HG03342 (cell line): ENCODE measurements at regions not wholly inside any gene's neighbourhood (a gene's known extent, or its start where the extent isn't known, plus 50 kb on each side); places are given as distances from the start of the nearest gene placed in this dataset.

Experiments
- ATAC-seq: cut with Tn5 transposase; IDR thresholded peaks from one replicate; pipeline ENCODE4 v1.9.1; 2021; ENCODE audit warnings: mild to moderate bottlenecking, moderate library complexity; ENCODE audit not compliant: unreplicated experiment

GRCh38 chr1:198903203-198903602 is 264.4 kb downstream of the PTPRC start:
- no peak for ATAC-seq

- no peak for ATAC-seq
Observed at GRCh38 chr1:198903621-198904020, 264.8 kb downstream of the PTPRC start.

- ATAC-seq = no peak
Observed at GRCh38 chr1:198904321-198904720, 265.5 kb downstream of the PTPRC start.

- peak; percentile 50 for ATAC-seq
Observed at GRCh38 chr1:198906739-198907422, 268.0 kb downstream of the PTPRC start.

DNA sequence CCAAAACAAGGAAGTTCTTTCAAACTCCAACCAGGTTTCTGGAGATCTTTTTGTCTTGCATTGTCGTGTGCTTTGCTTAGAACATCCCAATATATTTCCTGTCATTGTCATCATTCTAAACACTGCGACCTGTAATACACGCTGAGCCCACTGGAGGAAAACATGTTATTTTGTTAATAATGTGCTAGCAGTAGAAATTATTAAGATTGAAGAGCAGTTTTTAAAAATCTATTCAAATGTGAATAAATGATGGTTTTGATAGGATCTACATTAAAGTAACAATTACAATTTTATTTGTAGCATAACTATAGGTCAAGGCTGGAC is 268.5 kb downstream of the PTPRC start:
- ATAC-seq = peak; percentile 54

GRCh38 chr1:198908995-198909394 is 270.2 kb downstream of the PTPRC start:
- no peak for ATAC-seq

DNA sequence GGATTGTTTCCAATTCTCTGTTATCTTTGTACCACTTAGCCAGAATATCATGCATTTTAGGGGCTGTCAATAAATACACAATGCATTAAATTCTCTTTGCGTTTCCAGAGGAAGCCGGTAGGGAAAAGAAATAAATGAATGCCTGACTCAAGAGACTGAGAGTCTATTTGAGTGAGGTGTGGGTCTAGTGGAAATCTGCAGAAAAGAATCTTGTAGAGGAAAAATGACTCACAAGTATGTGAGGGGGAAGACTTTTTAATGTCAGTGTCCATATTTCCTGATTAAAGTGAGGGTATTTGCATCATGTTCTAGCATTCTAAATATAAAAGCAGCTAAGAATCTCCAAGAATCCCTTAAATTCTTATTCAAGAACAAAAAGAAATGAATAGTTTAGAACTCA is 271.1 kb downstream of the PTPRC start:
- ATAC-seq = no peak

- no peak for ATAC-seq
Observed at GRCh38 chr1:198910816-198911215, 272.0 kb downstream of the PTPRC start.

DNA sequence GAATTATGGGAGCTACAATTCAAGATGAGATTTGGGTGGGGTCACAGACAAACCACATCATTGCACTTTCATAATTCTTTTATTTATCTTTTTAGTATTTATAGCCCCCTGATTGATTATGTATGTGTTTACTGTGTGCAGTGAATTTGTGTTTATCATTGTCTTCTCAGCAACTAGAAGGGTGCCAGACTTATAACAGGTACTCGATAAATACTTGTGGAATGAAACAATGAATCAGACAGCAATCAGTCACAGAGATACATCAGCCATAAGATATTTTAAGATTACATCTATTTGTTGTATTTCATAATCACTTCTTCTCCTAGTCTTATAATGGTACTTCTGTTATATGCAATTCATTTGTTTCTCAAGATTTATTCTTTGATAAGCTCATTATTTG is 273.2 kb downstream of the PTPRC start:
- ATAC-seq = no peak

DNA sequence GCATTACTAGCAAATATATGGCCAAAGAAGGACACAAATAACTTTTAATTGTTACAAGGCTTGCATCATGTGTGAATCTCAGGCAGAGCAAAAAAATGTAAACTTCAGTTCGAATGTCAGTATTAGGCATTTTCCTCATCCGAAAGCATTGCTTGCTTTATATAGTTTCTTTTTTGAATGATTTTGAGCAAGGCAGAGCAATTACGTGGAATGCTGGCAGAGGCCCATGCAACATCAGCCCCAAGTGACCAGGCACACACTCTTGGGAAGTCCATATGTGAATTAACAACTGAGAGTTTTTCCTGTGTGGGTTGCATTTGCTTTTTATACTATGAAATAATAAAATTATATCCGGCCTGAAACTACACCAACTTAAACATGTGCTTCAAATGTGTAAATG is 274.8 kb downstream of the PTPRC start:
- no peak for ATAC-seq

DNA sequence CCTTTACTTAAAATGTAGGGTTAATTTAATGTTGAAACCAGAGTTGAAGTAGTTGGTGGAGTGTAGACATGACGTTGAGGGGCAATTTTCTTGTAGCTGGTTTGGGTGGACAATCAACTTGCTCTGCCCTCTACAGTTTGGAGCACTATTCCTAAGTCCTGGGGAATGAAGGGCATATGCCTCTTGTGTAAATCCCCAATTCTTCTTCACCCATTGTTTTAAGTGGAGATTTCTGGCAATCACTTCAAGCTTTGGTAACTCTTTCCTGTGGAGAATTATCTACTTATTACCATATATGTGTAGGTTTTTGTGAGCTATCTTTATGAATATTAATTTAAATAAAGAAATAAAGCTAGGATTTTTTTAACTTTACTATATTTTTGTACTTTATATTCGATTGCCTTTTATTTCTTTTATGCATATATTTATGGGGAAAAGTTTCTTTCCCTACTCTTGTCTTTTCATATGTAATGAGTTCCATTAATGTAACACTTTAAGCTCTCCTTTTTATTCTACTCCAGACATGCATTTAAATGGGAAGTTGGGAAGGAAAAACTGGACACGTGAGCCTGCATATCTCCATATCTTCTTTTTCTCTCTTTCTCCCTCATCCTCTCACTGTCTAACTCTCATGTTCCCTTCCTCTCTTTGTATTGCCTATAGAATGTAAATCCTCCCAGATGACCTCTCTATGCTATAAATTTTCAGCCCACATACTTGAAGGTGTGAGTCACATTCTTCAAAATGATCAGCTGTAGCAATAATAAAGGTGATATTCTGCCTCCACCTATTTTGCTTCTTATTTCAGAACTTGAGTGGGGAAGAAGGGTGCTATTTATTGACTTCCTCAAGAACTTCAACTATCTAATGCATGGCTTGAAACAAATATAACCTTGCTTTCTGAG is 276.7 kb downstream of the PTPRC start:
- no peak for ATAC-seq

DNA sequence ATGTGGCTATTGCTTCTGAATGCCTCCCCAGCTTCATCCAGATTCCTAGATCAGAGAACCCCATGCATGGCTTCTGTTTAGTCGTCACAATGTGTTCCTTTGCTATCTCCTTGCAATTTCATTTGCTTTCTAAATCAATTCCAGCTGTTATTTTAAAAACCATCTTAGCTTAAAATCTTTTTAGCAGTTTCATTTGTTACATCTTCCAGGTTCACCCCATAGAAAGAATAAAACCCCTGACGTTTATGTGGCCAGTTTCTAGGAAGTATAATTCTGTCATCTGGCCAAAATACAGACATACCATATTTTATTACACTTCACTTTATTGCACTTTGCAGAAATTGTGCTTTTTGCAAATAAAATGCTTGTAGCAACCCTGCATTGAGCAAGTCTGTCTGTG is 278.4 kb downstream of the PTPRC start:
- no peak for ATAC-seq

DNA sequence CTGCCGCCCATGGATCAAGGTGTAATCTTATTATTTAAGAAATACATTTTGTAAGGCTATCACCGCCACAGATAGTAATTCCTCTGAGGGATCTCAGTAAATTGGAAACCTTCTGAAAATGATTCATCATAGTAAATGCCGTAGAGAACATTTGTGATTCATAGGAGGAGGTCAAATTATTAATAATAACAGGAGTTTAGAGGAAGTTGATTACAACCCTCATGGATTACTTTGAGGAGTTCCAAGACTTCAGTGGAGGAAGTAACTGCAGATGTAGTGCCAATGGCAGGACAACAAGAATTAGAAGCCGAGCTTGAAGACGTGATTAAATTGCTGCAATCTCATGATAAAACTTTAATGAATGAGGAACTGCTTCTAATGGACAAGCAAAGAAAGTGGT is 280.1 kb downstream of the PTPRC start:
- no peak for ATAC-seq

DNA sequence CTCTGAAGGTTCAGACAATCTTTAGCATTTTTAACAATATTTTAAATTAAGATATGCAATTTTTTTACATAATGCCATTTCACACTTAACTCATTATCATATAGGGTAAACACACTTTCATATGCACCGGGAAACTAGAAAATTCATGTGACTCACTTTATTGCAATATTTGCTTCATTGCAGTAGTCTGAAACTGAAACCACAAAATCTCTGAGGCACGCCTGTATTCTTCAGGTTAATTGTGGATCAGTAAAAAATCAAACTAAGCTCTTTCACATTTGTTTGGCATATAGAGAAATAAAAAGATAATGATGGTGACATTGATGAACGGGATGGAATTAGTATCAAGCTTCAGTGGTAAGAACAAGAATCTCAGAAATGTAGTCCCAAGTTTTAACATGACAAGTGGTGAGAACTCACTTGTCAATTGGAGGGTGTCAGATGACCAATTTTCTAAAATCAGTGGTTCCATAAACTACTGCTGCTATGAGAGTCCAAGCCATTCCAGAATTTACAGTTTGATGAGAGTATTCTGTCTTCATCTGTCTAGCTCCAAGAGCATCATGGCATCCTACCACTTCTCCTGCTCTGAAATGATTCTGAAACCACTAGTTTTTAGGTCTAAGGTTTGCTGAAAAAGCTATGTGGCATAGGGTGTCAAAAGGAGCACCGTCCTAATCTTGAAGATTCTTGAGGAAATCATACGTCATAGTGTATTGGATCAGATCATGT is 281.0 kb downstream of the PTPRC start:
- ATAC-seq = peak; percentile 67

DNA sequence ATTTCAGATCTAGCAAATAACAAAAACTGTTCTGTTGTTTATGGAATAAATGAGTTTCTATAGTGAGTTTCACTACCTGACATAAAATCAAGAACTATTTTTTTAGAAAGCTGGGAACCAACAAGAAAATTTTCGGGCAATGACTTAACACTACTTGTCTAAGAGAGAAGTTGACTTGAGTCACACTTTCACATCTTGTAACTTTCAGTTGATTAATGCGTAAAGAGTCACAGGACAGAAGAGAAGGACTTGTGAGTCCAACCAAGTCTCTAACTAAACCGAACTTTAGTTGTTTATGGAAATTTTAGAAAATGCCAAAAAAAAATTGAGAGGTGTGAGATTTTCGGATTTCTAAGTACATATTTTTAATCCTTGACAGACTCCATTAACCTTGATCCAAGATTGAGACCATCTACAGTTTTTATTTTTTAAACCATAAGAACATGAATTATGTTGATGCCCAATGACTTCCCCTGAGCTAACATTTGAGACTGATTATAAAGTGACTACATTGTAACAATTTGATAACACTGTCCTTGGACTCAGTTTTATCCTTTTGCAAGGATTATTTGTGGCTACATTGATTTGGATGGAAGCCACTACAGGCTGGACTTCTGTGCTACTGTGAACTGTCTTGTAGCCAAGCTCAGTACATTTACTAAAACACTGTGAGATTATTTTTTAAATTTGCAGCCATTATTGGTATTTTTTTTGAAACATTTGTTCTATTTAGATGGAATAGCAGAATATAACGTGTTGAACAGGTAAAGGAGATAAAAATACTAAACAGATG is 284.0 kb downstream of the PTPRC start:
- peak; percentile 67 for ATAC-seq

- no peak for ATAC-seq
Observed at GRCh38 chr1:198923993-198924392, 285.2 kb downstream of the PTPRC start.

DNA sequence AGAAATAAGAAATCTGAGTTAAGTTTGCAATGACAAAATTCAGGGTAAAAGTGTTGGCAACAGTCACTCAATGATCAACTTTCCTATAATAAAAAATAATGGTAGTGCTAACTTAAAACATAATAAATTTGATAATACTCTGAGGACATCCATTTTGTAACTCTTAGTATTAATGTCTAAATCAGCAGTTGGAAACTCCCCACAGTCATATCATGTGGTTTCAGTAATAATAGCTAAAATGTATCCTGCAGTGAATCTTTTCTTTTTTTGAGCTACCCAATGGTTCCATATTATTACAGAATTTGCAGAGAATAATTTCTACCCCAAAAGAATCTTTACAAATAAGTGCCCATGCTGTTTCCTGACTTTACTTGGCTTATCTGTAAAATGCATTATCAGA is 286.7 kb downstream of the PTPRC start:
- ATAC-seq = no peak

GRCh38 chr1:198927129-198927528 is 288.3 kb downstream of the PTPRC start:
- ATAC-seq = no peak

DNA sequence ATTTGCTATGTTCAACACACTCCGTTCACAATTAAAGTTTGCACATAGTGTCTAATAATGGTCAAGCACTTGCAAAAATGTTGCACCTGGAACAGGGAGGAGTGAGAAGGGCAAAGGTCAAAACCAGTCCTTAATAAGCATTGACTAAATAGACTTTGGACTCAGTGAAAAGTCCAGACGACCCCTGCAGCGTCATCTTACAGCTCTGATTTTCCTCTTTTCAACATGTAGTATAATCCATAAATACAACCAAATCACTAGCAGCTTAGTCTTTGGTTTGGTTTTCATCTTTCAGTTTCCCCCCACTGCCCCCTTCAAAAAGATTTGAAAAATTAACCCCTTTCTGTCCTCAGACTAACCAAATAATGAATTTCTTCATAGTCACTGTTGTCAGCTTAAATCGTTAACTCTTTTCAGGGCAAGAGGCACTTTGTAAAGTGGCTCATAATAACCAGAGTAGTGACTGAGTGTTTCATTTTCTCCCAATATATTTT is 290.3 kb downstream of the PTPRC start:
- ATAC-seq = no peak

GRCh38 chr1:198929961-198930599 is 291.2 kb downstream of the PTPRC start:
- ATAC-seq = peak; percentile 64
